GM18505 (cell line): ENCODE measurements at regions not wholly inside any gene's neighbourhood (a gene's known extent, or its start where the extent isn't known, plus 50 kb on each side); places are given as distances from the start of the nearest gene placed in this dataset.
"Not testable (repeated sequence)": the region's sequence is repeated elsewhere in the genome, so short reads cannot be mapped to it uniquely, and the experiment has no call there.

ENCODE experiments used
- ATAC-seq: cut with Tn5 transposase; IDR thresholded peaks from one replicate; pipeline ENCODE4 v1.9.1; 2021; ENCODE audit not compliant: unreplicated experiment
- POLR2A ChIP-seq: IDR thresholded peaks from 4 replicates; pipeline ENCODE4 v1.6.1; 2011; ENCODE audit warnings: borderline replicate concordance; ENCODE audit not compliant: insufficient read depth, insufficient read length; ENCODE audit errors: extremely low read depth

DNA sequence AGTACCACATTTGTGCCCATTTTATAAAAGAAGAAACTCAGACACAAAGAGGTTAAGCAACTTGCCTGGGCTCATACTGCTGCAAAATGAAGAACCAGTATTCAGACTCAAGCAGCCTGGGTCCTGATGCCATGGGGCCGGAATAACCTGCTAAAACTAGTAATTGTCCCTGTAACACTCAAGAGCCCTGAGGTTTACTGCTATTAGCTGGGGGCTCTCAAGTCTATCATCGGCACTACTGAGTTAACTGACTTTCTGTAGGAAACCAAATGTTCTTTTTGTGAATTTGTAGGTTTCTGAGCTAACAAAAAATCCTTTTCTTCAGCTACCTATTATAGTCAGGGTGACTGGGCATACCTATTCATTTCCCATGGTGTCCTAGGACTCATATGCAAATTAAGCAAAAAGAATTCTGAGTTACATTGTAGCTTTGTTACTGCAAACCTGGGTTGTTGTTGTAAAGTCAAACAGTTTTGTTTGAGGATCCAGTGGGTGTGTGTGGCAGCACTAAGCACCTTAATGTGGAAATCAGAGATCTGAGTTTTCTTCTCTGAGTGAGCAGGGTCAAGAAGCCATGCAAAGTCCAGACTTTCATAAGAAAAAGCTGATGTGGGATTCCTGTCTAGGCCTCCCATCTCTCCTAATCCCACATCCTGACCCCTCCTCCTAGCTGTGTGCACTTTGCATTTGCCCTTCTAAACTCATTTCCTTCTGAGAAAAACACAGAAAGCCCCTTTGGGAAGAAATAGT is 72.4 kb upstream of the TNP1 start:
- no peak for TF ChIP-seq POLR2A
- ATAC-seq, result no peak

DNA sequence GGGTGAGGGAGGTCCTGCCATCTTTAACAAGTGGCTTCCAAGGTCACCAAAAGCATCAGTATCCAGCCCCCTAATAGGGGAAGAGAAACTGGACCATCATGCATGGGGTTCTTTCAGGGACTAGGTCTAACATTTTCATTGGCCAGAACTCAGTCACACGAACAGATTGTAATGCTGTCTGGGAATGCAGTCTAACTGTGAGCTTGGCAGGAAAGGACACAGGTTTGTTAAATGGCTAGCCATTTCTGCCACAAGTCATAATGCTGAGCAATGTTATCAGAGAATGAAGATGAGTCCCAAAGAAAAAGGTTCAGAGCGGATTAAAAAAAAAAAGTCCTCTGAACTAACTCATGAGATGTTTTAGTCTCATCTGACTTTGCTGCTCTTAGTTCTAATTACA is 70.9 kb upstream of the TNP1 start:
- ATAC-seq, result no peak
- TF ChIP-seq POLR2A, result no peak

DNA sequence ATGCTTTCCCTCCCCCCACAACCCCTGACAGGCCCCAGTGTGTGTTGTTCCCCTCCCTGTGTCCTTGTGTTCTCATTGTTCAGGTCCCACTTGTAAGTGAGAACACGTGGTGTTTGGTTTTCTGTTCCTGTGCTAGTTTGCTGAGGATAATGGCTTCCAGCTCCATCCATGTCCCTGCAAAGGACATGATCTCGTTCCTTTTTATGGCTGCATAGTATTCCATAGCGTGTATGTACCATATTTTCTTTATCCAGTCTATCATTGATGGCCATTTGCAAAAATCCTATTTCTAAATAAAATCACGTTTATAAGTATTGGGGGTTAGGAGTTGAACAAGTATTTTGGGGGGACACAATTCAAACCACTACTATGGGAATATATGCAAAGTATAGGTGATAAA is 69.5 kb upstream of the TNP1 start:
- ATAC-seq, result not testable (repeated sequence)

DNA sequence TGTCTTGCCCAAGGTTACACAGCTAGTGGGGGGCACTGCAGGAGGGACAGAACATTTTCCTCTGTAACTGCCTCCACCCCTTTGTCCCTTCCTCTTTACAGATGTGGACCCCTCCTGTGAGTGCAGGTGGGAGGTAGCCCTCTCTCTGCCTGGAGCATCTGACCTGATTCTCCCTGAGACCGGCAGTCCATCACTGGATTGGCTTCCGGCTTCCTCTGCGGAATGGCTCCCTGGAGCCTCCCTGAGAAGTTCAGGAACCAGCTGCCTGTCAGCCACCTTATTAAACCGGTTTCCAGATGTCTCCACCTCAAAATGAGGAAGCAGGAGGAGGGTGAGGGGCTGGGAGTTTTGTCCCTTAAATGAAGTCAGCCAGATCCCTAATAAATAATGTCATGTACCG is 67.3 kb upstream of the TNP1 start:
- ATAC-seq, result no peak
- TF ChIP-seq POLR2A, result no peak

DNA sequence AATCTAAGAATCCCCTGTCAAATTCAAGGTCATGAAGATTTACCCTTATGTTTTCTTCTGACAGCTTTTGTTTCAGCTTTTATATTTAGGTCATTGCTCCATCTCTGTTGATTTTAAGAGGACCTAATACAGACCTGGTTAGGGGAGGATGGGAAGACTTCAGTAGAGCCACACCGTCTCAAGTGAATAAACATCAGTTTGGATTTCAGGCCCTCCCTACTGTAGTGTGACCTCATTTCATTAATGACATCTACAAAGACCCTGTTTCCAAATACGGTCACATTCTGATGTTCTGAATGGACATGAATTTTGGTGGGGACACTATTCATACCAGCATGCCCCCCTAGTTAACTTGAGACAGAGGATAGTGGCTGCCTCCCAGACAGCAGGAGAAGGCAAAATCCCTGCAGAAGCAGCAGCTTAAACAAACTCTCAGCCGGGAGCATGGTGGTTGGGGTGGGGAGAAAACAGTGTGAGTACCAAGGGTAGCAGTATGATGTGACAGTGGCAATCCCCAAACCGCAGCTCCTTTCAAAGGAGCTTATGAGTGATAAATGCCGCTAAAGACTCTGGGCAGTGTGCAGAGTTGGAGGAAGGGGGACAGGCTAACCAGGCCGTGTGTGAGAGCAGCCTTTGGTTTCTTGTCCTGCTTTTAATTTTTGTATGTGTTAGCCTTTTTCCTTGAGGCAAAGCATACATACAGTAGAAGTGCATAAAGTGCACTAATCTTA is 65.9 kb upstream of the TNP1 start:
- ATAC-seq, result no peak
- TF ChIP-seq POLR2A, result no peak

DNA sequence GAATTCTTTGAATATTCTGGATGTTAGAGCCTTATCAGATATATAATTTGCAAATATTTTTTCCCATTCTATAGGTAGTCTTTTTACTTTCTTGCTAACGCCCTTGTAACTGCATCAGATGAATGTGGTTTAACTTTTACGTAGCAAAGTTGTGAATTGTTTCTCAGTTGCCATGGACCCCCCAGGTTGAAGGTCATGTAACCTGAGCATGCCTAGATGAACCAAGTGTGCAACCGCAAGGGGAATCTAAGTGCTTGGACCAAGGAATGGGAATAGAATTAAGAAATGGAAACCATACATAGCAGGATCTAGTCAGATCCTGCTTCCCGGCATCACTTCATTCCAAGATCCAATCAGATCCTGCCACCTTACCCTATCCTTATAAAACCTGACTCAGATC is 65.1 kb upstream of the TNP1 start:
- no peak for TF ChIP-seq POLR2A
- no peak for ATAC-seq

DNA sequence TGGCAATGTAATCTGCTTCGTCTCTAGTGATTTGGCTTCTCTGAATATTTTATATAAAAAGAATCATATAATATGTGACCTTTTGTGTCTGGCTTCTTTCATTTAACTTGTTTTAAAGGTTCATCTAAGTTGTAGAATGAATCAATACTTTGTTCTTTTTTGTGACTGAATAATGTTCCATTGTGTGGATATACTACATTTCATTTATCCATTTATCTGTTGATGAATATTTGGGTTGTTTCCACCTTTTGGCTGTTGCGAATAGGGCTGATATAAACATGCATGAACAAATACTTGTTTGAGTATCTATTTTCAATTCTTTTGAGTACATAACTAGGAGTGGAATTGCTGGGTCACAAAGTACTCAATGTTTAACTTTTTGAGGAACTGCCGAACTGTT is 63.8 kb upstream of the TNP1 start:
- ATAC-seq, result no peak
- TF ChIP-seq POLR2A, result no peak

DNA sequence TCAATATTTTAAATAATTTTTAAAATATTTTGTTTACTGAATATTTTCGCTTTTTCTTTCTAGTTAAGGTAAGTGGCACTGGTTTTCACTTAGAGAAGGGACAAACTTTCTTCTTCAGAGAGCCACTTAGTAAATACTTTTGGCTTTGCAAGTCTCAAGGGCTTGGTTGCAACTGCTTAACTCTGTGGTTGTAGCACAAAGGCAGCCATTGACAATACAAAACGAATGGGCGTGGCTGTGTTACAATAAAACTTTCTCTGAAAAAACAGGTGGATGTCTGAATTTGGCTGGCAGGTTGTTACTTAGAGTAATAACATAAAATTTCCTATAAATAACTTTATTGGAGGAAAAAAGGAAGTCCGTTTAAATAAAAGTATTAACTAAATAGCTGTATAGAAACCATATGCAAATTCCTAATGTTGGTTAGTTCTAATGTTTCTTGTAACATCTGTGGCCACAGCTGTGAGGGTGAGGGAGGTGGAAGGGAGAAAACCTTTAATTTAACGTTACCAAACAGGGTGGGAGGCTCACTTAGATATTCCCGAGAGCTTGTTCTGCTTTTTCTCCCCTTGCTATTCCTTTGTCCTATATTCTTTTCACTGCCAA is 62.4 kb upstream of the TNP1 start:
- TF ChIP-seq POLR2A, result no peak
- ATAC-seq, result no peak

DNA sequence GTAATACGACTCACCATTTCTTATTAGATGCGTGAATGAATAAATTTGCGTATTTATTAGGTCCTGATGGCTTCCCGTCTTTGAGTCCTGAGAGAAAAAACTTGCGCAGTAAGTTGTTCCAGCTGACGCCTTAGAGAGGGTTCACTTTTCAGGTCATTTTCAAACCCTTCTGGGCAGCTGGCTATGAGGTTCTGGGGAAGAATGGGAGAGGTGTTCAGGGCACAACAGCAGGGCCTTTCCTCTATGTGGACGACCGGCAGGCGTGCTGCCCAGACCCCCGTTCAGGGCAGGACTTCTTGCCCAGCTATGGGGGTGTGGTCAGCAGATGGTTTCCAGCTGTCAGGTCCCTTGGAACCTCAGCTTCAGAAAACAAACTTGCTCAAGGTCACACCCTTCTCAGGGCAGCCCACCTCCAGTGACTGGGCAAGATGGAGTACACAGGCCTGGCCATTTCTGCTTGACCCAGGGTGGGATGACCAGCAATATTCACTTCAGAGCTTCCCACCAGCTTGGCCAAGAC is 61.1 kb upstream of the TNP1 start:
- no peak for ATAC-seq
- TF ChIP-seq POLR2A, result no peak

DNA sequence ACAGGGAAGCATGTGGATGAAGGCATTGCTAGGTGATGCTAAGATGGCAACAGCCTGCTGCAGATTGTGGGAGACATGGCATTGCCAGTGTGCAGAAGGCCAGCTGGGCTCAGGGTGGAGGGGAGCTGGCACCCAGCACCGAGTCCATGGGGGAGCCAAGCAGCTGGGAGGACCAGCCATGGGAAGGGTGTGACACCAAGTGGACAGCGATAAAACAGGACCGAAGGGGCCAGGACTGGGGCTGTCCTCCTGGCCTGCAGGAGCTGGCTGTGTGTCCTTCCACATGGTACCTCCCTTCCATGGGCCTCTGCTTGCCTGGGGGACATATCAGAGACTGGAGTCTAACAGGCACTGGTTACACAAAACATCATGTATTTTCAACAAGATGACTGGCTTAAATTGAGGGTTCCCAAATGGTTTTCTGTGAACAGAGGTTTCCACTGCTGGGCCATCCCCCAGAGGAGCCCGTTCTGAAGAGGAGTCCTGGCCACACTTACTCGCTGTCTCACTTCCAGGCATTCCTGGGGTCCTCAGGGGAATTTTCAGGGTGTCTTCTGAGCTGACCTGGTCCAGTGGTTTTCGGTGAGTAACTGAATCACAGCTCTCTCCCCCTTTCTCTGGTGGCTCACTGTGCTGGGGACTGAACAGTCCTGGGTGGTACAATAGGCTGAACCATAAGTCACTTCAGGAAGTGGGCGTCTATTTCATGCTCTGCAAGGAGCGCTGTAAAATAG is 60.4 kb upstream of the TNP1 start:
- ATAC-seq, result no peak
- no peak for TF ChIP-seq POLR2A

DNA sequence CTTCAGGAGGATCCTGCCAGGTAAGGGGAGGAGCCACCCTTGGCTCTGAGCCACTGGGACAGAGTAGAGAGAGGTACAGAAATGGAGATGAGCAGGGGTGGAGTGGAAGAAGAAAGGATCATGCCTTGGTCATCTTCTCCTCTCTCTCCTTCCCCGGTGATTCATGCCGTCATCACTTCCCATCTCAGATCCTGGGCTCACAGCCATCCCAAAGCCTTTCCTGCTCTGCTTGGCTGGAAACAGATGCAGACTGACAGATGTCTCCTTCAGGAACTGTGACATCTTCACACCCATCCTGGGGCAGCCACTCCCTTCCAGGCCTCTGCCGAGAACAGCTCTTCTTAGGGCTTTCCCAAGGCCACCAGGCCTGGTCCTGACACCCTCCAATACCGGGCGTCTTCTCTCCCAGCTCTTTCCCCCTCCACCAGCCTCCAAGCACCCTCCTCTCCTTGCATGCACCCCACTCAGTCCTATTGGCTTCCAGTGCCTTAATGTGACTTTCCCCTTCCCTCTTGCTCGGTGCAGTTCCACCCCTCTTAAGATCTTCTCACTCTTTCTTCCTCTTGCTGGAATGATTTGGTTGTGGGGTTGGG is 58.3 kb upstream of the TNP1 start:
- no peak for TF ChIP-seq POLR2A

DNA sequence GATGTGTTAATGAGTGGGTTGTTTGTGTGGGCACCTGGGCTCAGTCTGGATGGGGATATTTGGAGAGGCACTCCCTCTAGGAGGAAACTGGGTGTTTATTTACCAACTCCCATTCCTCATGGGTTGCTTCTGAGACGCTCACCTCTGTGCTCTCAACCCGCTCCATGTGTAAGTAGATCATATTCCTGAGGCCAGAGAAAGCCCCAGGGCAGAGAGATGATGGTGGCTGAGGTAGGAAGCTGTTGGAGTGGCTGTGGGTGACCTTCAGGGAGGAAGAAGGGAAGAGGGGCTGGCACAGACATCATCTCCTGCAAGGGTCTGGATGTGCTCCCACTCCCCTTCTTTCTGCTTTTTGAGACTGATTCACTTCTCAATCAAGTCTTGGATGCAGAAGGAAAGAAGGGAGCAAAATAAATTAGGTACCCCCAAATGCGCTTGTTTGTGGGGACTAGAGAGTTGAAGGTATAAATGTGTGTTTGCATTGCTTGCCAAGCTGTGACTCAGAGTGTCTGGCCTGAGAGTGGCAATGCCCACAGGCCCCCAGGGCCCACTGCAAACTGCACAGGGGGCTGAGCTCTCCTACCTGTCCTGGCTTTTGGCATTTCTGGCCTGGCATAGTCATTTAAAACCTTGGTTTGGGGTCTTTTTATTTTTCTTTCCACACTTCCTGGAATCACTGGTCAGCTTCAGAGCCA is 57.2 kb upstream of the TNP1 start:
- no peak for TF ChIP-seq POLR2A
- ATAC-seq, result no peak

More for the DNA sequence above, 58.3 kb upstream of the TNP1 start:
- ATAC-seq, result no peak
